B cell (primary cell): ENCODE measurements at regions not wholly inside any gene's neighbourhood (a gene's known extent, or its start where the extent isn't known, plus 50 kb on each side); places are given as distances from the start of the nearest gene placed in this dataset.

Source experiments
- ATAC-seq: fragments of 200-7000 bp; cut with Tn5 transposase; one replicate; pipeline ENCODE4 v1.10.0; 2021; ENCODE audit warnings: low read depth, mild to moderate bottlenecking, moderate number of reproducible peaks, moderate library complexity
- CTCF ChIA-PET: fragments of 350-600 bp; sonication (Branson Sonifier 250); formaldehyde crosslinking; loops from one replicate; lab custom pipeline; 2021; ENCODE audit warnings: antibody characterized with exemption, inconsistent platforms; lab: Charles Lee
- POLR2A ChIA-PET: fragments of 350-600 bp; sonication (Branson Sonifier 250); formaldehyde crosslinking; loops from one replicate; lab custom pipeline; 2021; ENCODE audit warnings: antibody characterized with exemption; lab: Charles Lee
- DNase-seq: peaks from one replicate; pipeline ENCODE4 v3.0.0; 2013
- H2AFZ ChIP-seq: 2 replicates; pipeline ENCODE4 v1.6.1; 2012; ENCODE audit warnings: mild to moderate bottlenecking, low read depth, low read length; ENCODE audit not compliant: insufficient read depth, poor library complexity, severe bottlenecking
- H3K27ac ChIP-seq, 2 donors: 1 replicate in 1 of 2; 2 replicates in 1 of 2; pipeline ENCODE4 v1.5.1; 2012 to 2013; ENCODE audit warnings: low read length in 2 of 2, mild to moderate bottlenecking in 2 of 2, moderate library complexity in 1 of 2
- H3K27me3 ChIP-seq, 4 experiments: fragments of 200-600 bp in 1 of 4; sonication (generic) in 1 of 4; replicated peaks in 1 of 4; 1 replicate in 2 of 4; 2 replicates in 2 of 4; pipeline versions ENCODE4 v1.6.1 to v1.7.0; 2013 to 2016; ENCODE audit warnings: low read length in 3 of 4, mild to moderate bottlenecking in 2 of 4, mixed read lengths in 1 of 4, moderate library complexity in 1 of 4; ENCODE audit not compliant: insufficient read depth in 4 of 4, control insufficient read depth in 3 of 4; ENCODE audit errors: control extremely low read depth in 1 of 4
- H3K36me3 ChIP-seq, 2 experiments: replicated peaks in 1 of 2; 1 replicate in 1 of 2; 2 replicates in 1 of 2; pipeline versions ENCODE4 v1.6.1 to v1.7.1; 2013; ENCODE audit warnings: low read length in 1 of 2; ENCODE audit not compliant: insufficient read depth in 2 of 2, control insufficient read depth in 1 of 2; ENCODE audit errors: control extremely low read depth in 1 of 2, extremely low read depth in 1 of 2
- H3K4me1 ChIP-seq, 2 donors: fragments of 200-600 bp in 1 of 2; sonication (generic) in 1 of 2; 1 replicate in 1 of 2; 2 replicates in 1 of 2; pipeline versions ENCODE4 v1.5.1 to v1.6.1; 2013 to 2017; ENCODE audit warnings: low read length in 2 of 2; ENCODE audit not compliant: control insufficient read depth in 2 of 2, insufficient read depth in 2 of 2
- H3K4me2 ChIP-seq: replicated peaks from 2 replicates; pipeline ENCODE3; 2012; ENCODE audit warnings: mild to moderate bottlenecking, low read depth, low read length; ENCODE audit not compliant: poor library complexity, severe bottlenecking
- H3K4me3 ChIP-seq, 5 experiments: fragments of 200-600 bp in 1 of 5; sonication (generic) in 1 of 5; 1 replicate in 3 of 5; 2 replicates in 2 of 5; pipeline versions ENCODE4 v1.5.1 to v1.7.0; 2011 to 2016; ENCODE audit warnings: low read length in 4 of 5, mild to moderate bottlenecking in 4 of 5, low read depth in 2 of 5, control low read depth in 1 of 5, moderate library complexity in 1 of 5; ENCODE audit not compliant: insufficient read depth in 1 of 5; ENCODE audit errors: control extremely low read depth in 1 of 5, extremely low read depth in 1 of 5
- H3K79me2 ChIP-seq: fragments of 200-600 bp; sonication (generic); one replicate; pipeline ENCODE4 v1.6.0; 2016; ENCODE audit warnings: low read length; ENCODE audit not compliant: control insufficient read depth, insufficient read depth
- H3K9ac ChIP-seq: fragments of 200-600 bp; sonication (generic); 2 replicates; pipeline ENCODE4 v1.6.1; 2017; ENCODE audit warnings: mild to moderate bottlenecking, low read length, moderate library complexity
- H3K9me3 ChIP-seq, 3 donors: one replicate each; pipeline versions ENCODE4 v1.6.1 to v1.7.1; 2013; ENCODE audit warnings: low read length in 2 of 3; ENCODE audit not compliant: control insufficient read depth in 2 of 3, insufficient read depth in 1 of 3; ENCODE audit errors: control extremely low read depth in 1 of 3
- H4K20me1 ChIP-seq: 2 replicates; pipeline ENCODE4 v1.6.0; 2012; ENCODE audit warnings: mild to moderate bottlenecking, low read length; ENCODE audit not compliant: insufficient read depth, control insufficient read depth, poor library complexity, severe bottlenecking
- H3K27ac Mint-ChIP-seq: one replicate; pipeline ENCODE4 v1.8.0; 2021; ENCODE audit warnings: mixed read lengths
- H3K27me3 Mint-ChIP-seq: one replicate; pipeline ENCODE4 v1.8.0; 2021; ENCODE audit warnings: mixed read lengths
- H3K4me1 Mint-ChIP-seq: one replicate; pipeline ENCODE4 v1.8.0; 2021; ENCODE audit warnings: mixed read lengths
- H3K4me3 Mint-ChIP-seq: one replicate; pipeline ENCODE4 v1.8.0; 2021; ENCODE audit warnings: mixed read lengths
- H3K9me3 Mint-ChIP-seq: one replicate; pipeline ENCODE4 v1.8.0; 2022; ENCODE audit warnings: mixed read lengths; ENCODE audit not compliant: insufficient read depth
- EZH2 ChIP-seq: IDR thresholded peaks from 2 replicates; pipeline ENCODE4 v1.6.1; 2012; ENCODE audit warnings: borderline replicate concordance, low read depth, mild to moderate bottlenecking, moderate library complexity, low read length; ENCODE audit not compliant: insufficient read depth, poor library complexity, severe bottlenecking
- WGBS: methylation state at CpG from one replicate; pipeline ENCODE4 v1.1.5; 2013; ENCODE audit warnings: missing lambda C conversion rate; ENCODE audit not compliant: insufficient coverage; 5-methylcytosine and 5-hydroxymethylcytosine counted together
- intact Hi-C: fragments of 100-400 bp; cut with micrococcal nuclease; formaldehyde crosslinking; loops from one replicate; pipeline ENCODE4 v1.10.0; 2022
- TF ChIP-seq, protein P1 (sequence below): fragments of 200-600 bp; IDR thresholded peaks from one replicate; pipeline ENCODE4 v1.8.0; 2022; ENCODE audit warnings: antibody characterized with exemption, mild to moderate bottlenecking

- H3K9me3 Mint-ChIP-seq: no peaks in the 10 kb centered on the region
- no peaks in the 10 kb centered on the region for H3K36me3 ChIP-seq
- no peak overlapping the region for H2AFZ ChIP-seq
- no peaks in the 10 kb centered on the region for H4K20me1 ChIP-seq
- H3K9me3 ChIP-seq: no peaks in the 10 kb centered on the region
- H3K4me3 Mint-ChIP-seq: no peak overlapping the region
- H3K79me2 ChIP-seq: no peaks in the 10 kb centered on the region
- intact Hi-C loops: loop anchor here (10.0 kb wide), 1 partner anchor 316 kb away; no protein-coding TSS in a partner anchor
- H3K27me3 Mint-ChIP-seq: peaks cover 4% of the 10 kb centered on the region
- ChIA-PET CTCF (interaction anchor here (0.7 kb wide), 1 partner anchor 679 kb away, joined by 3 read pairs; no protein-coding TSS in a partner anchor), POLR2A (interaction anchor here (0.7 to 0.8 kb wide), 2 partner anchors 33 to 168 kb away, joined by 4 to 7 read pairs; no protein-coding TSS in a partner anchor)
- H3K4me1 Mint-ChIP-seq: no peaks in the 10 kb centered on the region
- ATAC-seq (no peak), DNase-seq (no peak)
- 100% methylated on average over 1 of the region's 2 CpGs for WGBS
- no peak overlapping the region for H3K27ac Mint-ChIP-seq
- H3K27ac ChIP-seq: no peak overlapping the region
- H3K4me3 ChIP-seq: no peak overlapping the region
- no peaks in the 10 kb centered on the region for H3K27me3 ChIP-seq
- TF ChIP-seq, protein P1, sequence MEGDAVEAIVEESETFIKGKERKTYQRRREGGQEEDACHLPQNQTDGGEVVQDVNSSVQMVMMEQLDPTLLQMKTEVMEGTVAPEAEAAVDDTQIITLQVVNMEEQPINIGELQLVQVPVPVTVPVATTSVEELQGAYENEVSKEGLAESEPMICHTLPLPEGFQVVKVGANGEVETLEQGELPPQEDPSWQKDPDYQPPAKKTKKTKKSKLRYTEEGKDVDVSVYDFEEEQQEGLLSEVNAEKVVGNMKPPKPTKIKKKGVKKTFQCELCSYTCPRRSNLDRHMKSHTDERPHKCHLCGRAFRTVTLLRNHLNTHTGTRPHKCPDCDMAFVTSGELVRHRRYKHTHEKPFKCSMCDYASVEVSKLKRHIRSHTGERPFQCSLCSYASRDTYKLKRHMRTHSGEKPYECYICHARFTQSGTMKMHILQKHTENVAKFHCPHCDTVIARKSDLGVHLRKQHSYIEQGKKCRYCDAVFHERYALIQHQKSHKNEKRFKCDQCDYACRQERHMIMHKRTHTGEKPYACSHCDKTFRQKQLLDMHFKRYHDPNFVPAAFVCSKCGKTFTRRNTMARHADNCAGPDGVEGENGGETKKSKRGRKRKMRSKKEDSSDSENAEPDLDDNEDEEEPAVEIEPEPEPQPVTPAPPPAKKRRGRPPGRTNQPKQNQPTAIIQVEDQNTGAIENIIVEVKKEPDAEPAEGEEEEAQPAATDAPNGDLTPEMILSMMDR: no peak
- no peak for TF ChIP-seq EZH2
- H3K4me2 ChIP-seq: no peak overlapping the region
- H3K4me1 ChIP-seq: no peaks in the 10 kb centered on the region
- no peak overlapping the region for H3K9ac ChIP-seq
Measured at GRCh38 chr6:71198908-71199307, 89.7 kb upstream of the OGFRL1 start.

DNA sequence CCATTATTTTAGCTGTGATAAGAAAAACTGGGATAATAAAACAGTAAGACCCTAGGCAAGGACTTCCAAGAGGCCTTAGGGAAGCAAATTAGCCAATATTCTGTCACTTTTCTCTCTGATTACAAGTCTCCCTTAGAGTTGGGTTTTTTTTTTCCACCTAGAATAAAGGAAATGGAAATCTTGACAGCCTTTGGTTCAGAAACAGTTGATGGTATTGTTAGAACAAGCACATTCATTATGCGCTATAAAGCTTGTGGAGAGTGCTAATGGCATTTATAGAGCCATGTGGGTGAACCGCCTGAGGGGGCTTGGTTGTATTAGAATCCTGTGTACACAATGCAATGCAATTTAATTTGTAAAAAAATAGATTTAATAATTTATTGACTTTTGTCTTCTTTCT is 88.9 kb upstream of the OGFRL1 start:
- no peak overlapping the region for H3K9ac ChIP-seq
- intact Hi-C loops: loop anchor here (10.0 kb wide), 1 partner anchor 315 kb away; no protein-coding TSS in a partner anchor
- no peaks in the 10 kb centered on the region for H3K4me1 ChIP-seq
- no peaks in the 10 kb centered on the region for H3K4me1 Mint-ChIP-seq
- ATAC-seq: no peak
- no peak overlapping the region for H2AFZ ChIP-seq
- H3K9me3 ChIP-seq: no peaks in the 10 kb centered on the region
- WGBS: no CpG with 5 or more reads among the region's 2 CpGs
- H3K27ac Mint-ChIP-seq: no peak overlapping the region
- peaks cover 8% of the 10 kb centered on the region for H3K27me3 Mint-ChIP-seq
- no peak overlapping the region for H3K27ac ChIP-seq
- TF ChIP-seq EZH2: no peak
- TF ChIP-seq, protein P1: no peak
- H3K36me3 ChIP-seq: no peaks in the 10 kb centered on the region
- ChIA-PET CTCF (no interaction called here), POLR2A (no interaction called here)
- H3K4me3 ChIP-seq: no peak overlapping the region
- no peaks in the 10 kb centered on the region for H4K20me1 ChIP-seq
- no peak overlapping the region for H3K4me2 ChIP-seq
- no peaks in the 10 kb centered on the region for H3K9me3 Mint-ChIP-seq
- H3K79me2 ChIP-seq: no peaks in the 10 kb centered on the region
- no peak overlapping the region for H3K4me3 Mint-ChIP-seq
- no peaks in the 10 kb centered on the region for H3K27me3 ChIP-seq
- DNase-seq: no peak
